ENCODE measurements at regions not wholly inside any gene's neighbourhood (a gene's known extent, or its start where the extent isn't known, plus 50 kb on each side); places are given as distances from the start of the nearest gene placed in this dataset.

DNA sequence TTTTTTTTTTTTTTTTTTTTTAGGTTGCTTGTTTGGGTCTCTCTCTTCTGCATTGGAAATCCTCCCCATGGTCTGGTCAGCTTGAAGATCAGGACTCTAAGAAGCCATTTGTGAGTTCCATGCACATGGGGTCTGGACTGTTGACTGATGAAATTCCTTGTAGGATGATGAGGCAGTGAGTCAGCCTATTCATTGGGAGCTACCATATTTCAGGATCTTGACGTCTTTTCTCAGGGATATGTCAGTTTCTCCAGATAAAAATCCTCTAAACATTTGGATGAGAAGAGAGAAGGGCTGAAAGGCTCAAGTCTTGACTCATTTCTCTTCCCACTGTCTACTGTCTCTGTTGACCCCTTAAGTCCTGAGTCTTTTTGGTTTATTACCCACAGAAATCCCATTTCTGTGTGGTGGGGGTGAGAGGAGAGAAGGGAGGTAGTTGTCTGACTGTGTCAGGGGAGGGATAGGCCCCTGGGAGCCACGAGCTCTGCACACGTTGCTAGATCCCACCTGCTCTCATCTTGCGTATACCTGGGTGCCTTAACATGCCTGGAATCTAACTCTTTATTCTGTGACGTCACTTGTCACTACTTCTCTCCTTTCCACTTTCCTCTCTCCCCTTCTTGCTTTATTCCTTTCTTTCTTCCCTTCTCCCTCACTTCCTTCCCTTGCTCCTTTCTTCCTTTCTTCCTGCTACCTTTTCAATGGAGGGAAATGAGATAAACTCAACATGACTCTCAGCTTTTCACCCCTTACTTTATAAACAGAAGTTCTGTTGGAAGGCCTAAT lies 333.1 kb upstream of the XYLT1 start:
- no peak for DNase-seq (ENCODE audit: low read depth)

- no peak for DNase-seq (ENCODE audit: low read depth)
Observed at GRCh38 chr16:17802571-17802970, 331.8 kb upstream of the XYLT1 start.

GRCh38 chr16:17801068-17801467 lies 330.3 kb upstream of the XYLT1 start:
- DNase-seq (ENCODE audit: low read depth) = no peak

DNA sequence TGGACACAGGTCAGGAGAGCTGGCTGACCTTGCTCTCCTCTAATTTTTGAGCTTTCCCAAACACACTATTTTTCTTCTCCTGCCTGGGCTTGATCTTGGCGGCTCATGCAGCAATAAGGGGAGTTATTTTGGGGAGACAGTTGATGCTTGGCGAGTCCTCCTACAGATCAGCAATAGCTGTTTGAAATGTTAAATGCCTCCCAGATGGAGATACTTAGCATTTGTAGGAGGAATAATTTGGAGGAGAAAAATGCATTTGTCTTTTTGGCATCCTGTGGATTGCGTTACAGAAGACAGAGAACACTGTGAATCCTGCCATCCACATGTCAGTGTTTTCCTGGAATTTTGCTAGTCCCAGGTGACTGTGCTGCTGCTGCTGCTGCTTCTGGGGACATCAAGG lies 328.0 kb upstream of the XYLT1 start:
- DNase-seq (ENCODE audit: low read depth) = no peak

DNA sequence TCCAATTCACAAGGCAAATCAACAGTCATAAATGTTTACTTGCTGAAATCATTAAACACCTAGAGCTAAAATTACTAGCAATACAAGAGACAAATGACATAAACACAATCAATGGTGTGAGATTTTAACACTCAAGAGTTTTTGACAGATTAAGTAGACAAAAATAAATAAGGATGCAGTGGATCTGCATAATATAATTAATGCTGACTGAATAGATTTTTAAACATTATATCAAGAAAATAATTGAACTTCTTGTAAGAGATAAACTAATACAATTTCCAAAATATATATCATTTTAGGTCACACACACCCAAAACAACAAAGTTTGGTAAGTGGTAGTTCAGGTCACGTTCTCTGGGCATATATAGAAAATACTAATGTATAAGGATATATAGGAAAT lies 322.6 kb upstream of the XYLT1 start:
- no peak for DNase-seq (ENCODE audit: low read depth)

DNA sequence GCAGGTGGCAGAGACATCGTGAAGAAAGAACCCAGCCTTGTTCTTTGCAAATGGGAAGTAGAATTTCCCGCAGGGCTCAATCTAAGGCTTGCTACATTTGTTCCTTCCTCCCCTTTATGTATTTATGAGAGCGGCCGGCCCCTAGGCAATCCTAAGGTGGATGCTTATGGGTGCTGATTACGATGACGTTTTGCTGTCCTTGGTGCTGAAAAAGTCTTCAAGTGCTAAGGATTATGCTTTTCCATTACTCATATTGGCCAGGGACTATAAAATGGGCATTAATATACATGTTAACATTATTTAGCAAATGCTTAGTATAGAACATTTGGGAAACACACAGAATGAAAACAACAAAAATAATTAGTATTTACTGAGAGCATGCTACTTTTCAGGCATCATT lies 313.3 kb upstream of the XYLT1 start:
- DNase-seq (ENCODE audit: low read depth) = no peak

DNA sequence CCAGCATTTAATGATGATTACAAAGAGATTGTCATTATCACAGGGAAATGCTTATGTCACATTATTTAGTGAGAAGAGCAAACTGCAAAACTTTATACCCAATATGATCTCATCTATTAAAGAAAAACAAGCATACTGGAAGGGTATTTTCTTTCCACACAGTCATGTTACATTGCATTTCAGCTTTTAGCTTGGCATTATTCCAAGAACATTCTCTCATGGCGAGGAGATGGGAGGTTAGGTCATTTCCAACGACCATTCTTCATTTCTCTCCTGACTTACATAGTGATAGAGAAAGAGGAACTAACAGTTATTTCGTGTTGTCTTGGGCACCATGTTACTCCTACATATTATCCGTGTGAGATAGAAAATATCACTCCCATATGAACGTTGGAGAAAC lies 309.4 kb upstream of the XYLT1 start:
- DNase-seq (ENCODE audit: low read depth) = no peak

- no peak for DNase-seq (ENCODE audit: low read depth)
Observed at GRCh38 chr16:17777408-17777863, 306.7 kb upstream of the XYLT1 start.

- DNase-seq (ENCODE audit: low read depth) = no peak
Observed at GRCh38 chr16:17776888-17777287, 306.1 kb upstream of the XYLT1 start.

- no peak for DNase-seq (ENCODE audit: low read depth)
Observed at GRCh38 chr16:17776465-17776864, 305.7 kb upstream of the XYLT1 start.

GRCh38 chr16:17775061-17775460 lies 304.3 kb upstream of the XYLT1 start:
- DNase-seq (ENCODE audit: low read depth) = no peak

DNA sequence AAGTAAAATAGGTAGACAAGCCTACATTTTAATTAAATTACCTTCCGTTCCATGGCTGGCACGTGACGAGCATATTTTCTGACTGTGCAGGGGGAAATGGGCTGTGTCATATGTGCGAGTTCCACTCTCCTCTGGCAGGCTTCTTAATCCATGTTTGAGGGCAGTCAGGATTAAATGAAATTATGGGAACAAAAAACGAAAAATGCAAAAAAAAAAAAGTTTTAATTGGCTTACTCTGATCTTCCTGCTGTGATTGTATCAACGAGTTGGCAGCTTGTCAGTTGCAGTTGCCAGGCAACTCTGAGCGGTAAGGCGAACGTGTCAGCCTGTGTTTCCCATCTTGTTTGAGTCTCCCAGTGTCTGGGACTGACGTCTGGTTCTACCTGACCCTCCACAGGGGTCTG lies 302.9 kb upstream of the XYLT1 start:
- no peak for DNase-seq (ENCODE audit: low read depth)

DNA sequence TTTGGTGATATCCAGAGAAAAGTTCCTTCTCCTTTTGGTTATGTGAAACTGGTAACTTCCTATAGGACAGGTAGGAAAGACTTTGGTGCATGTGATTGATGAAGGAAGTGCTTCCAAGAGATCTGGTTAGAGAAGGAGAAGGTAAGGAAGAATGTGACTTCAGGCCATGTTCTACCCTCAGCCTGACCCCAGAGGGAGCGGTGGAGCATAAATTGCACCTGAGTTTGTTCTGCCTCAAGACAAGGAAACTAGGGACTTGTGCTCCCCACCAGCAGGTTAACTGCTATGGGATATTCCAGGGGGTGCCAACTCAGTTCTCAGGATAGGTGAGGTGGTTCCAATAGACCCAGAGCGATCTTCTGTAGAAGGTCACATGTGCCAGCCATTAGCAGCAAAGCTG lies 299.3 kb upstream of the XYLT1 start:
- no peak for DNase-seq (ENCODE audit: low read depth)

- no peak for DNase-seq (ENCODE audit: low read depth)
Observed at GRCh38 chr16:17769065-17769464, 298.3 kb upstream of the XYLT1 start.

- no peak for DNase-seq (ENCODE audit: low read depth)
Observed at GRCh38 chr16:17768257-17768656, 297.5 kb upstream of the XYLT1 start.

GRCh38 chr16:17766012-17766411 lies 295.3 kb upstream of the XYLT1 start:
- DNase-seq (ENCODE audit: low read depth) = no peak

GRCh38 chr16:17759451-17760390 lies 289.0 kb upstream of the XYLT1 start:
- no peak for DNase-seq (ENCODE audit: low read depth)

- no peak for DNase-seq (ENCODE audit: low read depth)
Observed at GRCh38 chr16:17757808-17758207, 287.0 kb upstream of the XYLT1 start.

DNA sequence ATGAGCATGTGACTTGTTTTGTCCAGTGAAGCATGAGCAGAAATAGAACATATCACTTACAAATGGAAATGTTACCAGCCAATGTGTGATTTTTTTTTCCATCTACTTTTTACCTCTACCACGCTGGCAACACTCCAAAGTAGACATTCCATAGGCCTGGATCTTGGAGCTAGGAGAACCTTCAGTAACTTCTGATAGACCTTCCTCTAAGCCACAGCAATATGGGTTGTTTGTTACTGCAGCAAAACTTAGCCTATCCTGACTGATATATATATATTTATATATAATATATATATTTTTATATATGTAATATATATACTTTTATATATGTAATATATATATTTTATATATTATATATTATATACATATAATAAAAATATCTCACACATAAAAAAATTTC lies 284.4 kb upstream of the XYLT1 start:
- DNase-seq (ENCODE audit: low read depth) = no peak

- DNase-seq (ENCODE audit: low read depth) = no peak
Observed at GRCh38 chr16:17753434-17753833, 282.7 kb upstream of the XYLT1 start.

DNA sequence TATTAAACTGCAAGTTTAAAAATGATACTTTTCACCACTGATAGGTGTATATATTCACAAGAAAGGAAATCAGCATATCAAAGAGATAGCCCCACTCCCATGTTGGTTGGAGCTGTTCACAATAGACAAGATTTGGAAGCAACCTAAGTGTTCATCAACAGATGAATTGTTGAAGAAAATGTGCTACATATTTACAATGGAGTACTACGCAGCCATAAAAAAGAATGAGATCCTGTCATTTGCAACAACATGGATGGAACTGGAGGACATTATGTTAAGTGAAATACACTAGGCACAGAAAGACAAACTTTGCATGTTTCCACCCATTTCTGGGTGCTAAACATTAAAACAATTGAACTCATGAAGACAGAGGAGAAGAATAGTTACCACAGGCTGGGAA lies 278.9 kb upstream of the XYLT1 start:
- DNase-seq (ENCODE audit: low read depth) = no peak

DNA sequence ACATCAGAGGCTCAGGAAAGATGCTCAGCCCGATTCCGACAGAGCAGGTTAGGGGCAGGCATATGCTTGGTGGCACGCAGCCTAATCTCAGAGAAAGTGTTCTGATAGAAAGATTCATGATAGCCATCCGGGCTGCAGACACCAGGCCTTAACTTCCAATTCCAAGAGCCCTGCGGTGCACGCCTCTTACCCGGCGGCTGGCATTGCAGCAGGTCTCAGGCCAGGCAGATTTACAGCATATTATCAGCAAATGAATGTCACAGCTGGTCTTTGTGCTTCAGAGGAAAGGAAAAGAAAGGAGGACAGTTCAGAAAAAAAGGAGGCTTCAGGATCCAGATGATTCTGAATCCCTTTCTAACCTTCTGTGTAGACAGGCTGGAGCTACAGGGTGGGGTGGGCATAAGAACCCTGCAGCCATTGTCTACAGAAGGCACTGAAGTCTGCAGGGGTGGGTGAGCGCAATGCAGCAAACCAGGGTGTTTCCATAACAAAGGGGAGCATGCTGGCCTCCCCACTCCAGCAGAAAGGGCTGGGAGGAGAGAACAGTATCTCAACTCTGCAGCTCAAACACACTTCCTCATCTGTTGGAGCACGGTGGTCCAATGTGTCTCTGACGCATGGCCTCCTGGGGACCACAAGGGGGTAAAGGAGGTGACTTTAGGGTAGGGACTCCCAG lies 277.4 kb upstream of the XYLT1 start:
- no peak for DNase-seq (ENCODE audit: low read depth)

Measured in stimulated activated CD8-positive, alpha-beta memory T cell treated with anti-CD3 and anti-CD28 coated beads, Interleukin-7, amount 100 ng/mL, for 24 hours (primary cell).